ENCODE measurements at regions not wholly inside any gene's neighbourhood (a gene's known extent, or its start where the extent isn't known, plus 50 kb on each side); places are given as distances from the start of the nearest gene placed in this dataset.

- DNase-seq = no peak
Measured at GRCh38 chr12:83185241-83185640, 498.5 kb downstream of the TMTC2 start.
